Hematopoietic multipotent progenitor cell treated with erythropoietin and hydrocortisone succinate and interleukin-3 and kit ligand, for 17 days (in vitro differentiated cells): ENCODE measurements at regions not wholly inside any gene's neighbourhood (a gene's known extent, or its start where the extent isn't known, plus 50 kb on each side); places are given as distances from the start of the nearest gene placed in this dataset.
A peak's percentile ranks its signal among the peaks of the same experiment; 100 is the strongest.
"Not testable (repeated sequence)": the region's sequence is repeated elsewhere in the genome, so short reads cannot be mapped to it uniquely, and the experiment has no call there.

Experiments used
- DNase-seq: peaks from one replicate; pipeline ENCODE4 v3.0.0-alpha.2; 2015; ENCODE audit warnings: low spot score

DNA sequence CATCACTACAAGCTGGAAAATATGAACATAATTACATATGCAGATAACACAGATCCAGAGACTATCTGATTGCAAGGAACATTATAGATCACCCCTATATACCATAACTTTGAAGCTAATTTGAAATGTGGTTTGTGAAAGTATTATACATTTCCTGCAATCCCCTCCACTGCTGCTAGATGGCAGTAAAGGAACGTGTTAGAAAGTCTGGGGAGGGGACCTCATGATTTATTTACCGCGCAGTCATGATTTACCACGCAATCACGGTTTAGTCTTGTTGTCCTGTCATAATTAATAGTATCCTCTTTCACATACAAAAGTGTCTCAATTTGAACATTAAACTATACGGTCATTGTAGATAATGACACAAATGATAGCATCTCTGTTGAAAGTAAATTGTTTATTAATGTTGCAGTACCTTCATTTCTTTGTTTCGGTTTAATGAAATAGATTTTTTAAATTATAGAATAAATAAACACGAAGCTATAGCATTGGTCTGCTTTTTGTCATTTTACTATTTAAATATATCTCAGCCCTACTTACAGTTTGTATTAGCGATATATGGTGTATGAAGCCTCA lies 145.3 kb upstream of the PRSS1 start:
- DNase-seq, result peak; percentile 53

DNA sequence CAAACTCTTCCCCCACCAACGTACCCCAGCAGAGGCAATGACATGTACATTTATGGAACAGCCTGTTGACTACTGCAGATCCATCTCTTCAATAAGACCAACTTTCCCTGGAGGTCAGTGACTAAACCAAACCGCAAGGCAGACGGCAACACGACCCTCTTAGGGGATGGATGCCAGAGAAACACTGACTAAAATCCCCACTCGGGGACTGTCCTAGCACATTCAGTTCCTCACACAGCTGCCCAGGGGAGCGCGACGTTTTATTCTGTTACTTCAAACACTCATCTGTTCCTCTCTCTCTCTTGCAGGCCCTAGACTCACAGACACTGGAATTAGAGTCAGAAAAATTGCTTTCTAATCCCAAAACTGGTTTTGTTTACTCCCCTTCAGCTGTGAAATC lies 146.5 kb upstream of the PRSS1 start:
- DNase-seq, result no peak

DNA sequence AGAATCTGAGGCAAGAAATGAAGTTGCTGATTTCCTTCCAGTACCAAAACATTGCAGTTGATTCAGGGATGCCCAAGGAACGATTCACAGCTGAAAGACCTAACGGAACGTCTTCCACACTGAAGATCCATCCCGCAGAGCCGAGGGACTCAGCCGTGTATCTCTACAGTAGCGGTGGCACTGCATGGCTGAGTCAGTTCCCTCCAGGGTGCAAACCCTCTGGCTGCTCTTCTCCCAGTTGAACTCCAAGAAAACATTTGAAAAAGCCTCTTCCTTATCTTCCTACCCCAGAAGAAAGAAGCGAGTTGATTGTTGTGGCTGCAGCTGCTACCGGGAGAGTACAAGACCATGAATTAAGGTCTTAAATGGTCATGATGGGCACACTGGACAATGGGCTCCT lies 147.1 kb upstream of the PRSS1 start:
- no peak for DNase-seq

- no peak for DNase-seq
Observed at GRCh38 chr7:142598297-142598696, 151.0 kb upstream of the PRSS1 start.

DNA sequence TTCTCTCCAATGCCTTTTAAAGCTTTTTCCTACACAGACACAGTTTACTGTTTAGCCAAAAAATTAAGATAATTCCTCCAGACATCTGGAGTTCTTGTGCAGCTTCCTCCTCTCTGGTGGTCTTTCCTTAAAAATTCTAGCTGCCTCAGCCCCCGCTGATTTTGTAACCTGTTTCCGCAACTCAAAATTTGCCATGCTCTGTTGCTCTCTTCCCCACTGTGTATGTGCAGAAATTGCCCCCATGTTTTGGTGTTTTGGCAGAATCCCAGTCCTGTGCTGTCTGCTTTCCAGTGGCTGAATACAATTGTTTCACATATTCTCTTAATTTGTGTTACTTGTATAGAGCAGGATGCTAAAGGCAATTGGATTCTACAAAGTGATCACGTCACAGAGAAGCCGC lies 151.7 kb upstream of the PRSS1 start:
- DNase-seq, result no peak

DNA sequence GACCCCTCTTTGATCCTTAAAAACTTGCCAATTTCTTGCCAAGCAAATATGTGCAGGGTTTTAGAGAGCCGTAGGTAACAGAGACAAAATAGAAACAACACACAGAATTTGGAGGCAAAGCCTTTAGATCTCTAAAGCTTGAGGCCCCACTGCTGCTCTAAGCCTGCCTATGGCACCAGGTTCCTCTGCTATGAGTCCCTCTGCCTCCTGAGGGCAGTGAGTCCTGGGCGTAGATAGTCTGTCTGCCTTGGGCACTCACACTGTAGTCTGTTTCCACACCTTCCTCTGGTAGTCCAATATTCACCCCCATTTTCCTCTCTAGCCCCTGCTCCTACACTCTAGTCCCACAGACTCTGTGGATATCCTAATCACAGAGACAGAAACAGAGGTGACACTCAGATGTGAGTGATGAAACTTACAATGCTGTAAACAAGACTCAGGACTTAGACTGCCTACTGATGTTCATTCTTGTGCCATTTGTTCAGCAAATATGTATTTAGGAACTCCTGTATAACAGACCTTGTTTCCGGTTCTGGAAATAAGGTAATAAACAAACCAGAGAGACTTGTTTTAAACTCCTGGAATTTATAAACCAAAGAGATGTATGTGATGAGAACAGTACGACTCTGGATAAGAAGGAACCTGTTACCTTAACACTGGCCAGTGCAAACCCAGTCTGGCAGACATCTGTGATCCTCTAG lies 153.3 kb upstream of the PRSS1 start:
- DNase-seq, result no peak

DNA sequence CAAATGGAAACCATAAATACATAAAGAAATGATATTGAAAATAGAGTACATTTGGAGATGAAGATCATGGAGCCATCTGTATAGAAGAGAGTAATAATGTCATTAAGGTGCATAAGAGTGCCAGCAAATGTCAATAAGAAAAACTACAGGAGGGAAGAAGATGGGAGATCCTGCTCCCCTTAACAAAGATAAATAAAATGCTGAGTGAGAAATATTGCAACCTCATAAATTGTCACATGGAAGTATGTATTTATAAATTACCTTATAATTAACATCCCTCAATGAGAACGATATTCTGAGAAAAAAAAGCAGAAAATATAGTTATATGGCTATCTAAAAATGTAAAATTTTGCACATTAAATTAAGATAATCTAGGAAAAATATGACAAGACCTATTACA lies 155.2 kb upstream of the PRSS1 start:
- DNase-seq, result no peak

DNA sequence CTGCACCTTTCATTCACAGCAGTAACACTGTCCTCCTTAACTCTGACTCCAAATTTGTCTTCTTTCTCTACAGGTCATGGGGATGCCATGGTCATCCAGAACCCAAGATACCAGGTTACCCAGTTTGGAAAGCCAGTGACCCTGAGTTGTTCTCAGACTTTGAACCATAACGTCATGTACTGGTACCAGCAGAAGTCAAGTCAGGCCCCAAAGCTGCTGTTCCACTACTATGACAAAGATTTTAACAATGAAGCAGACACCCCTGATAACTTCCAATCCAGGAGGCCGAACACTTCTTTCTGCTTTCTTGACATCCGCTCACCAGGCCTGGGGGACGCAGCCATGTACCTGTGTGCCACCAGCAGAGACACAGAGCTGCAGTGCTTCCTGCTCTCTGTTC lies 156.2 kb upstream of the PRSS1 start:
- no peak for DNase-seq

DNA sequence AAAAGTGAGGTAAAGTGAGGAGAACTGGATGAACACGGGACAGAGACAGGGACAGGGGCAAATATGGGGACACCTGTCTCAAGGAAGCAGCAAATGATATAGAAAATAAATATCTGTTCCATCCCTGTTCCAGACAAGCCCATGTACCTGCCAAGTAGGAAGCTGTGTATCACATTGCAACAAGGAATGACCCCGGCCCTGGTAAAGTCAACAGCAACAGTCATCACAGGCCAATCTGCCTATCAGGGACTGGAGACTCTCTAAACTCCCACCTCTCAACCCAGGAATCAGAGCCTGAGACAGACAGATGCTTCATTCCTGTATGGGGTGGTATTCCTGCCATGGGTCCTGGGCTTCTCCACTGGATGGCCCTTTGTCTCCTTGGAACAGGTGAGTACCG lies 156.6 kb upstream of the PRSS1 start:
- DNase-seq, result no peak

- DNase-seq, result no peak
Observed at GRCh38 chr7:142592231-142592630, 157.0 kb upstream of the PRSS1 start.

- no peak for DNase-seq
Observed at GRCh38 chr7:142590830-142591457, 158.3 kb upstream of the PRSS1 start.

- DNase-seq, result no peak
Observed at GRCh38 chr7:142590077-142590476, 159.2 kb upstream of the PRSS1 start.

GRCh38 chr7:142587578-142588191 lies 161.6 kb upstream of the PRSS1 start:
- DNase-seq, result peak; percentile 20

- no peak for DNase-seq
Observed at GRCh38 chr7:142586611-142587010, 162.7 kb upstream of the PRSS1 start.

GRCh38 chr7:142585425-142585824 lies 163.8 kb upstream of the PRSS1 start:
- no peak for DNase-seq

- DNase-seq, result no peak
Observed at GRCh38 chr7:142584765-142585164, 164.5 kb upstream of the PRSS1 start.

GRCh38 chr7:142583446-142583845 lies 165.8 kb upstream of the PRSS1 start:
- DNase-seq, result no peak

DNA sequence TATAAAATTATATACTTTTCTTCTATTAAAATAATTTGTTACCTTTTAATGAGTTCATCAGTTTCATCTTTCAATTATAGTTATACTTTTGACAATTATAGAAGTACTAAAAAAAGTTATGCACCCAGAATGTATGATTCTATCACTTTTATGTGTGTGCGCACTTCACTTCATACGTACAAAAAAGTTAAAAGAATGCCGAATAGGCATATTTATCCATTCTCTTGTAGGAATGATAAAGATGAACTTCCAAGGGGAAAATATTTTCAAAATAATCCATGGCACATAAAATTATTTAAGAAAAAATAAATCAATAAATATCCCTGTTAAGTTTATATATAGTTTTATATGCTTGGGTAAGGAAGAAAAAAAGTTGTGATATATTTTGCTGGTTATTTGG lies 166.9 kb upstream of the PRSS1 start:
- no peak for DNase-seq

GRCh38 chr7:142581341-142581740 lies 167.9 kb upstream of the PRSS1 start:
- DNase-seq, result no peak

- DNase-seq, result no peak
Observed at GRCh38 chr7:142579946-142580345, 169.3 kb upstream of the PRSS1 start.

- not testable (repeated sequence) for DNase-seq
Observed at GRCh38 chr7:142575351-142575750, 173.9 kb upstream of the PRSS1 start.

- no peak for DNase-seq
Observed at GRCh38 chr7:142571581-142571980, 177.7 kb upstream of the PRSS1 start.

DNA sequence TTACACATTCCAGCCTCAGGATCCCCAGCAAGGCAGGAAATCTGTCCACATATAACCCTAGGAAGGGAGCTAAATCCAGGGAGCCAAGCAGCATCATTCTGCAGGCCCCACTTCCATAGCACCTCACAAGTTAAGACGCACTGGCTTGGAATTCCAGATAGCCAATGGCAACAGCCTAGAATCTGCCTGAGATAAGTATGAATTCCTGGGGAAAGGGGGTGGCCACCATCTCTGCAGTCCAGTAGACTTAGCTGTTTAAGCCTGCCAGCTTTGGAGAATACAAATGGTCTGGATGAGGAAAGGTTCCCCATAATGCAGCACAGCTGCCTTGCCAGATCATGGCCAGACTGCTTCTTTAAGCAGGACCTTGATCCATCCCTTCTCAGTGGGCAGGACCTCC lies 179.4 kb upstream of the PRSS1 start:
- DNase-seq, result no peak
